Tibial nerve (tissue), 3 donors: ENCODE measurements at regions not wholly inside any gene's neighbourhood (a gene's known extent, or its start where the extent isn't known, plus 50 kb on each side); places are given as distances from the start of the nearest gene placed in this dataset.

Experiments used
- CTCF ChIP-seq, 5 experiments: fragments of 200-600 bp in 3 of 5; fragments of 450-650 bp in 2 of 5; sonication (generic) in 3 of 5; IDR thresholded peaks; one replicate each; pipeline ENCODE4 v1.5.1; 2016 to 2019; ENCODE audit warnings: antibody characterized with exemption in 5 of 5, mild to moderate bottlenecking in 3 of 5, moderate library complexity in 2 of 5
- POLR2A ChIP-seq, 2 donors: fragments of 450-650 bp; IDR thresholded peaks; one replicate each; pipeline ENCODE4 v1.6.1; 2017; ENCODE audit warnings: antibody characterized with exemption in 2 of 2, mild to moderate bottlenecking in 2 of 2, moderate library complexity in 2 of 2

DNA sequence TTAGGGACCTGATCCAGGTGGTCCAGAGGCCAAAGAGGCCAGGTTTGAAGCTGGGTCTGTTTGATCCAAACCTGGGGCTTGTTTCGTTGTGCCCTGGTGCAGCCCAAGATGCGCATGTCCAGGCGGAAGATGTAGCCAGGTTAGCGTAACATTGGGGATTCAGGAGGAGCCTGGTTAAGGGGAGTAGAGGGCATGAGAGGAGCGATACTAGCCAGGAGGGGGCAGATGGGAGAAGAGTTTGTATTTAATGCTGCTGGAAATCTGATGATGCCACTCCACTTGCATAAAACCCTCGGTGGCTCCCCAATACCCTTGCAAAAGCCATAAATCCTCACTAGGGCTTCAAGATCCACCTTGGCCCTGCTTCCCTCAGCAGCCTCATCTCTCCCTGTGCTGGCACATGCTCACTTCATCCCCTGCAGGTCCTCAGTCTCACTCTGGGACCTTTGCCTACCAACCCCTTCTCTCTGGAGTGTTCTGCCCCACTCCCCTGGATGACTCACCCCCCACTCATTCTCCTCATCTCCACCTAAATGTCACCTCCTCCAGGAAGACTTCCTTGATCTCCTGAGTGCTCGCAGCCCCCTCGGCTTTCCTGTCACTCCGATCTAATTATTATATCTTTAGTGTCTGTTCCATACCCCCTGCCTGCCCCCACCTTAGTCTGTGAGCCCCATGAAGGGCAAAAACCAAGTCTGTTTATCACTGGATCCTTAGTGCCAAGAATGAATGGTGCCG, 95.9 kb downstream of the MIAT start:
- TF ChIP-seq CTCF (IDR thresholded peaks at IDR 0.05) (no peak), POLR2A (IDR thresholded peaks at IDR 0.05) (no peak)
